OCI-LY7 (cell line): ENCODE measurements at regions not wholly inside any gene's neighbourhood (a gene's known extent, or its start where the extent isn't known, plus 50 kb on each side); places are given as distances from the start of the nearest gene placed in this dataset.

ENCODE experiments used
- CTCF ChIP-seq: fragments of 200-600 bp; sonication (generic); conservative IDR thresholded peaks from 2 replicates; pipeline ENCODE4 v1.5.1; 2014; ENCODE audit warnings: mild to moderate bottlenecking, antibody characterized with exemption, low read length, moderate library complexity, mixed read lengths
- EZH2phosphoT487 ChIP-seq: fragments of 200-600 bp; sonication (generic); IDR thresholded peaks from 2 replicates; pipeline ENCODE4 v1.6.1; 2018; ENCODE audit warnings: low read depth, borderline replicate concordance, mild to moderate bottlenecking, mixed run types, antibody characterized with exemption, low read length, moderate library complexity, mixed read lengths

GRCh38 chr7:67773081-67773480, 776.4 kb downstream of the TYW1 start:
- no peak for TF ChIP-seq CTCF
- no peak for TF ChIP-seq EZH2phosphoT487
